ENCODE measurements at regions not wholly inside any gene's neighbourhood (a gene's known extent, or its start where the extent isn't known, plus 50 kb on each side); places are given as distances from the start of the nearest gene placed in this dataset.

- TF ChIP-seq TAF1 (IDR thresholded peaks at IDR 0.05; ENCODE audit: borderline replicate concordance, low read depth, low read length) (no peak), POLR2A (IDR thresholded peaks at IDR 0.05; ENCODE audit: low read depth, low read length) (no peak)
Observed at GRCh38 chr11:45538939-45539338, 126.5 kb downstream of the CHST1 start.

All from GM12892 (cell line).